ENCODE measurements at regions not wholly inside any gene's neighbourhood (a gene's known extent, or its start where the extent isn't known, plus 50 kb on each side); places are given as distances from the start of the nearest gene placed in this dataset.

- H3K4me1 ChIP-seq (ENCODE audit: control insufficient read depth, extremely low read depth, insufficient read depth, low read length): no peaks in the 10 kb centered on the region
- H3K79me2 ChIP-seq (ENCODE audit: control insufficient read depth, insufficient read depth, low read length): no peaks in the 10 kb centered on the region
- no peak overlapping the region for H3K27ac ChIP-seq (ENCODE audit: insufficient read depth, low read length)
- H3K4me2 ChIP-seq (ENCODE audit: extremely low read depth, insufficient read depth, low read length): no peak overlapping the region
- no peaks in the 10 kb centered on the region for H3K36me3 ChIP-seq (ENCODE audit: control insufficient read depth, insufficient read depth, low read length)
- H4K20me1 ChIP-seq (ENCODE audit: control insufficient read depth, extremely low read depth, insufficient read depth, low read length): no peaks in the 10 kb centered on the region
- no peak for TF ChIP-seq EZH2 (IDR thresholded peaks at IDR 0.05; ENCODE audit: low read length, missing control alignments)
- no peak for TF ChIP-seq CTCF (conservative IDR thresholded peaks at IDR 0.05 in 1 of 2, IDR thresholded peaks at IDR 0.05 in 1 of 2; ENCODE audit: low read depth in 1 of 2, low read length in 2 of 2)
- H3K27me3 ChIP-seq (ENCODE audit: control insufficient read depth, insufficient read depth, low read length): no peaks in the 10 kb centered on the region
- no peak for DNase-seq (ENCODE audit: low read depth in 2 of 2)
- H3K9ac ChIP-seq (ENCODE audit: insufficient read depth, low read length): no peak overlapping the region
- peak overlapping the region; percentile 83 for H2AFZ ChIP-seq (ENCODE audit: low read length)
- no peak overlapping the region for H3K4me3 ChIP-seq (replicated peaks in 1 of 4; ENCODE audit: control extremely low read depth in 1 of 4, insufficient read depth in 1 of 4, low read depth in 3 of 4, low read length in 4 of 4)
- H3K9me3 ChIP-seq (ENCODE audit: control insufficient read depth, insufficient read depth, low read depth, low read length): no peaks in the 10 kb centered on the region
These were observed 109.8 kb downstream of the PHLDA1 start for GRCh38 chr12:75921622-75922289.

GRCh38 chr12:75917715-75918114, 113.9 kb downstream of the PHLDA1 start:
- Histone ChIP-seq H3K79me2 (ENCODE audit: control insufficient read depth, insufficient read depth, low read length) (no peaks in the 10 kb centered on the region), H3K9me3 (ENCODE audit: control insufficient read depth, insufficient read depth, low read depth, low read length) (no peaks in the 10 kb centered on the region), H4K20me1 (ENCODE audit: control insufficient read depth, extremely low read depth, insufficient read depth, low read length) (no peaks in the 10 kb centered on the region), H3K27ac (ENCODE audit: insufficient read depth, low read length) (no peak overlapping the region), H3K4me1 (ENCODE audit: control insufficient read depth, extremely low read depth, insufficient read depth, low read length) (no peaks in the 10 kb centered on the region), H2AFZ (ENCODE audit: low read length) (no peak overlapping the region), H3K4me2 (ENCODE audit: extremely low read depth, insufficient read depth, low read length) (no peak overlapping the region), H3K4me3 (replicated peaks in 1 of 4; ENCODE audit: control extremely low read depth in 1 of 4, insufficient read depth in 1 of 4, low read depth in 3 of 4, low read length in 4 of 4) (no peak overlapping the region), H3K9ac (ENCODE audit: insufficient read depth, low read length) (no peak overlapping the region), H3K36me3 (ENCODE audit: control insufficient read depth, insufficient read depth, low read length) (no peaks in the 10 kb centered on the region), H3K27me3 (ENCODE audit: control insufficient read depth, insufficient read depth, low read length) (no peaks in the 10 kb centered on the region)
- TF ChIP-seq EZH2 (IDR thresholded peaks at IDR 0.05; ENCODE audit: low read length, missing control alignments): no peak
- no peak for TF ChIP-seq CTCF (conservative IDR thresholded peaks at IDR 0.05 in 1 of 2, IDR thresholded peaks at IDR 0.05 in 1 of 2; ENCODE audit: low read depth in 1 of 2, low read length in 2 of 2)
- no peak for DNase-seq (ENCODE audit: low read depth in 2 of 2)

- Histone ChIP-seq H3K79me2 (ENCODE audit: control insufficient read depth, insufficient read depth, low read length) (no peaks in the 10 kb centered on the region), H3K36me3 (ENCODE audit: control insufficient read depth, insufficient read depth, low read length) (no peaks in the 10 kb centered on the region), H3K9ac (ENCODE audit: insufficient read depth, low read length) (no peak overlapping the region), H3K4me2 (ENCODE audit: extremely low read depth, insufficient read depth, low read length) (no peak overlapping the region), H3K27me3 (ENCODE audit: control insufficient read depth, insufficient read depth, low read length) (no peaks in the 10 kb centered on the region), H3K27ac (ENCODE audit: insufficient read depth, low read length) (no peak overlapping the region), H3K9me3 (ENCODE audit: control insufficient read depth, insufficient read depth, low read depth, low read length) (no peaks in the 10 kb centered on the region), H4K20me1 (ENCODE audit: control insufficient read depth, extremely low read depth, insufficient read depth, low read length) (no peaks in the 10 kb centered on the region), H3K4me1 (ENCODE audit: control insufficient read depth, extremely low read depth, insufficient read depth, low read length) (no peaks in the 10 kb centered on the region), H2AFZ (ENCODE audit: low read length) (no peak overlapping the region), H3K4me3 (replicated peaks in 1 of 4; ENCODE audit: control extremely low read depth in 1 of 4, insufficient read depth in 1 of 4, low read depth in 3 of 4, low read length in 4 of 4) (no peak overlapping the region)
- TF ChIP-seq CTCF (conservative IDR thresholded peaks at IDR 0.05 in 1 of 2, IDR thresholded peaks at IDR 0.05 in 1 of 2; ENCODE audit: low read depth in 1 of 2, low read length in 2 of 2) (no peak), EZH2 (IDR thresholded peaks at IDR 0.05; ENCODE audit: low read length, missing control alignments) (no peak)
- no peak for DNase-seq (ENCODE audit: low read depth in 2 of 2)
These were observed 114.5 kb downstream of the PHLDA1 start for GRCh38 chr12:75917083-75917482.
